ENCODE measurements at regions not wholly inside any gene's neighbourhood (a gene's known extent, or its start where the extent isn't known, plus 50 kb on each side); places are given as distances from the start of the nearest gene placed in this dataset.

- no peak for TF ChIP-seq CTCF (IDR thresholded peaks at IDR 0.05)
- no peak for TF ChIP-seq RAD21 (IDR thresholded peaks at IDR 0.05; ENCODE audit: low read length)
- TF ChIP-seq SIN3A (IDR thresholded peaks at IDR 0.05; ENCODE audit: borderline replicate concordance, low read depth, low read length): no peak
- no peak for TF ChIP-seq TAF1 (IDR thresholded peaks at IDR 0.05; ENCODE audit: borderline replicate concordance, low read depth, low read length)
- no peak for TF ChIP-seq POLR2AphosphoS5 (IDR thresholded peaks at IDR 0.05; ENCODE audit: low read depth, low read length)
- TF ChIP-seq RFX5 (IDR thresholded peaks at IDR 0.05; ENCODE audit: low read length): no peak
These were observed 102.9 kb upstream of the FERD3L start for GRCh38 chr7:19248115-19248514.
